ENCODE measurements at regions not wholly inside any gene's neighbourhood (a gene's known extent, or its start where the extent isn't known, plus 50 kb on each side); places are given as distances from the start of the nearest gene placed in this dataset.

- no peak overlapping the region for H3K27ac ChIP-seq (replicated peaks in 1 of 4)
- no peaks in the 10 kb centered on the region for H3K36me3 ChIP-seq
- no peaks in the 10 kb centered on the region for H3K9me3 ChIP-seq
- peaks cover 0 to 37% (median 14%) of the 10 kb centered on the region in 4 donors for H3K27me3 ChIP-seq
- TF ChIP-seq POLR2A (IDR thresholded peaks at IDR 0.05; ENCODE audit: low read depth) (no peak), CTCF (IDR thresholded peaks at IDR 0.05) (no peak), POLR2AphosphoS5 (IDR thresholded peaks at IDR 0.05) (no peak), EP300 (IDR thresholded peaks at IDR 0.05) (no peak)
- intact Hi-C loops (cut with DNase I), result no loop called here
- H3K4me3 ChIP-seq, result peak overlapping the region in 2 of 4 donors; percentile 9 to 21
- WGBS, result 72% methylated on average over 18 of the region's 20 CpGs
- no peak for DNase-seq (ENCODE audit: extremely low spot score)
- peaks cover 0 to 8% (median 7%) of the 10 kb centered on the region in 4 donors for H3K4me1 ChIP-seq
These were observed 84.0 kb upstream of the EYA2 start for GRCh38 chr20:46810448-46811223.

- intact Hi-C loops (cut with DNase I), result no loop called here
- 15% methylated on average over 28 of the region's 54 CpGs for WGBS
These were observed 83.2 kb upstream of the EYA2 start for GRCh38 chr20:46811224-46812084.

GRCh38 chr20:46814366-46815232 lies 80.0 kb upstream of the EYA2 start:
- WGBS, result 62% methylated on average over 8 of the region's 8 CpGs
- no peak overlapping the region for H3K27ac ChIP-seq (replicated peaks in 1 of 4)
- no peak overlapping the region for H3K4me3 ChIP-seq
- intact Hi-C loops (cut with DNase I), result no loop called here
- peaks cover 0 to 8% (median 7%) of the 10 kb centered on the region in 4 donors for H3K4me1 ChIP-seq
- H3K9me3 ChIP-seq, result peaks cover 0 to 3% (median 0%) of the 10 kb centered on the region in 4 donors
- TF ChIP-seq CTCF (IDR thresholded peaks at IDR 0.05) (no peak), POLR2AphosphoS5 (IDR thresholded peaks at IDR 0.05) (no peak), EP300 (IDR thresholded peaks at IDR 0.05) (no peak), POLR2A (IDR thresholded peaks at IDR 0.05; ENCODE audit: low read depth) (no peak)
- H3K36me3 ChIP-seq, result no peaks in the 10 kb centered on the region
- H3K27me3 ChIP-seq, result peaks cover 0 to 45% (median 14%) of the 10 kb centered on the region in 4 donors
- no peak for DNase-seq (ENCODE audit: extremely low spot score)

More at GRCh38 chr20:46811224-46812084, 83.2 kb upstream of the EYA2 start:
- Histone ChIP-seq H3K4me1 (peaks cover 0 to 8% (median 7%) of the 10 kb centered on the region in 4 donors), H3K9me3 (peaks cover 0 to 3% (median 0%) of the 10 kb centered on the region in 4 donors), H3K4me3 (peak overlapping the region; percentile 9 to 28 (median 22)), H3K27me3 (peaks cover 0 to 37% (median 14%) of the 10 kb centered on the region in 4 donors), H3K27ac (replicated peaks in 1 of 4) (no peak overlapping the region), H3K36me3 (no peaks in the 10 kb centered on the region)
- DNase-seq (ENCODE audit: extremely low spot score), result no peak
- no peak for TF ChIP-seq POLR2A (IDR thresholded peaks at IDR 0.05; ENCODE audit: low read depth)
- no peak for TF ChIP-seq POLR2AphosphoS5 (IDR thresholded peaks at IDR 0.05)
- no peak for TF ChIP-seq CTCF (IDR thresholded peaks at IDR 0.05)
- TF ChIP-seq EP300 (IDR thresholded peaks at IDR 0.05), result no peak

GRCh38 chr20:46816097-46816496 lies 78.5 kb upstream of the EYA2 start:
- Histone ChIP-seq H3K36me3 (no peaks in the 10 kb centered on the region), H3K4me3 (no peak overlapping the region), H3K27me3 (peaks cover 0 to 41% (median 11%) of the 10 kb centered on the region in 4 donors), H3K9me3 (peaks cover 0 to 3% (median 0%) of the 10 kb centered on the region in 4 donors), H3K4me1 (peaks cover 0 to 5% (median 5%) of the 10 kb centered on the region in 4 donors), H3K27ac (replicated peaks in 1 of 4) (no peak overlapping the region)
- intact Hi-C loops (cut with DNase I), result no loop called here
- TF ChIP-seq POLR2AphosphoS5 (IDR thresholded peaks at IDR 0.05) (no peak), CTCF (IDR thresholded peaks at IDR 0.05) (no peak), EP300 (IDR thresholded peaks at IDR 0.05) (no peak), POLR2A (IDR thresholded peaks at IDR 0.05; ENCODE audit: low read depth) (no peak)
- no peak for DNase-seq (ENCODE audit: extremely low spot score)
- WGBS, result 75% methylated on average over 5 of the region's 5 CpGs
